ENCODE measurements at regions not wholly inside any gene's neighbourhood (a gene's known extent, or its start where the extent isn't known, plus 50 kb on each side); places are given as distances from the start of the nearest gene placed in this dataset.

GRCh38 chr3:110593749-110594148 lies 477.9 kb upstream of the NECTIN3 start:
- peaks cover 0 to 2% (median 0%) of the 10 kb centered on the region in 4 donors for H3K9me3 ChIP-seq (ENCODE audit: control insufficient read depth in 4 of 4, low read length in 3 of 4)
- TF ChIP-seq, protein P1, sequence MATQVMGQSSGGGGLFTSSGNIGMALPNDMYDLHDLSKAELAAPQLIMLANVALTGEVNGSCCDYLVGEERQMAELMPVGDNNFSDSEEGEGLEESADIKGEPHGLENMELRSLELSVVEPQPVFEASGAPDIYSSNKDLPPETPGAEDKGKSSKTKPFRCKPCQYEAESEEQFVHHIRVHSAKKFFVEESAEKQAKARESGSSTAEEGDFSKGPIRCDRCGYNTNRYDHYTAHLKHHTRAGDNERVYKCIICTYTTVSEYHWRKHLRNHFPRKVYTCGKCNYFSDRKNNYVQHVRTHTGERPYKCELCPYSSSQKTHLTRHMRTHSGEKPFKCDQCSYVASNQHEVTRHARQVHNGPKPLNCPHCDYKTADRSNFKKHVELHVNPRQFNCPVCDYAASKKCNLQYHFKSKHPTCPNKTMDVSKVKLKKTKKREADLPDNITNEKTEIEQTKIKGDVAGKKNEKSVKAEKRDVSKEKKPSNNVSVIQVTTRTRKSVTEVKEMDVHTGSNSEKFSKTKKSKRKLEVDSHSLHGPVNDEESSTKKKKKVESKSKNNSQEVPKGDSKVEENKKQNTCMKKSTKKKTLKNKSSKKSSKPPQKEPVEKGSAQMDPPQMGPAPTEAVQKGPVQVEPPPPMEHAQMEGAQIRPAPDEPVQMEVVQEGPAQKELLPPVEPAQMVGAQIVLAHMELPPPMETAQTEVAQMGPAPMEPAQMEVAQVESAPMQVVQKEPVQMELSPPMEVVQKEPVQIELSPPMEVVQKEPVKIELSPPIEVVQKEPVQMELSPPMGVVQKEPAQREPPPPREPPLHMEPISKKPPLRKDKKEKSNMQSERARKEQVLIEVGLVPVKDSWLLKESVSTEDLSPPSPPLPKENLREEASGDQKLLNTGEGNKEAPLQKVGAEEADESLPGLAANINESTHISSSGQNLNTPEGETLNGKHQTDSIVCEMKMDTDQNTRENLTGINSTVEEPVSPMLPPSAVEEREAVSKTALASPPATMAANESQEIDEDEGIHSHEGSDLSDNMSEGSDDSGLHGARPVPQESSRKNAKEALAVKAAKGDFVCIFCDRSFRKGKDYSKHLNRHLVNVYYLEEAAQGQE (IDR thresholded peaks at IDR 0.05): no peak
- no peak for TF ChIP-seq GABPA (IDR thresholded peaks at IDR 0.05 in 1 of 2, conservative IDR thresholded peaks at IDR 0.05 in 1 of 2)
- no peak for TF ChIP-seq CTCF (IDR thresholded peaks at IDR 0.05; ENCODE audit: low read depth, low read length, missing input control)
- TF ChIP-seq JUND (IDR thresholded peaks at IDR 0.05): no peak
- TF ChIP-seq SP1 (IDR thresholded peaks at IDR 0.05): no peak
- TF ChIP-seq RAD21 (IDR thresholded peaks at IDR 0.05): no peak
- TF ChIP-seq TAF1 (conservative IDR thresholded peaks at IDR 0.05): no peak
- TF ChIP-seq EGR1 (IDR thresholded peaks at IDR 0.05; ENCODE audit: low read depth in 2 of 2): no peak
- TF ChIP-seq MAX (IDR thresholded peaks at IDR 0.05): no peak
- no peaks in the 10 kb centered on the region for H3K27me3 ChIP-seq (ENCODE audit: control insufficient read depth in 4 of 4, insufficient read depth in 4 of 4, low read length in 3 of 4)
- no peaks in the 10 kb centered on the region for H3K36me3 ChIP-seq (ENCODE audit: control insufficient read depth in 4 of 4, insufficient read depth in 3 of 4, low read depth in 1 of 4, low read length in 3 of 4)
- H3K9ac ChIP-seq (ENCODE audit: low read depth in 1 of 2, low read length in 2 of 2): no peak overlapping the region
- no peaks in the 10 kb centered on the region for H3K4me1 ChIP-seq (ENCODE audit: control insufficient read depth in 4 of 4, insufficient read depth in 4 of 4, low read length in 3 of 4)
- no peak overlapping the region for H3K27ac ChIP-seq (ENCODE audit: low read depth in 1 of 2, low read length in 2 of 2)
- no peak overlapping the region for H3K4me3 ChIP-seq (ENCODE audit: low read depth in 1 of 3, low read length in 3 of 3)
- no peak for DNase-seq (ENCODE audit: low spot score)

- H3K4me1 ChIP-seq (ENCODE audit: control insufficient read depth in 4 of 4, insufficient read depth in 4 of 4, low read length in 3 of 4): no peaks in the 10 kb centered on the region
- no peak overlapping the region for H3K4me3 ChIP-seq (ENCODE audit: low read depth in 1 of 3, low read length in 3 of 3)
- peaks cover 0 to 2% (median 0%) of the 10 kb centered on the region in 4 donors for H3K9me3 ChIP-seq (ENCODE audit: control insufficient read depth in 4 of 4, low read length in 3 of 4)
- no peak overlapping the region for H3K27ac ChIP-seq (ENCODE audit: low read depth in 1 of 2, low read length in 2 of 2)
- no peak for DNase-seq (ENCODE audit: low spot score)
- H3K9ac ChIP-seq (ENCODE audit: low read depth in 1 of 2, low read length in 2 of 2): no peak overlapping the region
- H3K36me3 ChIP-seq (ENCODE audit: control insufficient read depth in 4 of 4, insufficient read depth in 3 of 4, low read depth in 1 of 4, low read length in 3 of 4): no peaks in the 10 kb centered on the region
- H3K27me3 ChIP-seq (ENCODE audit: control insufficient read depth in 4 of 4, insufficient read depth in 4 of 4, low read length in 3 of 4): no peaks in the 10 kb centered on the region
- TF ChIP-seq GABPA (IDR thresholded peaks at IDR 0.05 in 1 of 2, conservative IDR thresholded peaks at IDR 0.05 in 1 of 2) (no peak), EGR1 (IDR thresholded peaks at IDR 0.05; ENCODE audit: low read depth in 2 of 2) (no peak), ATF3 (IDR thresholded peaks at IDR 0.05) (no peak), NR2F2 (IDR thresholded peaks at IDR 0.05) (no peak), MAX (IDR thresholded peaks at IDR 0.05) (no peak), YY1 (IDR thresholded peaks at IDR 0.05) (no peak), HNF4A (conservative IDR thresholded peaks at IDR 0.05) (no peak), JUND (IDR thresholded peaks at IDR 0.05) (no peak), SP1 (IDR thresholded peaks at IDR 0.05) (no peak), TAF1 (conservative IDR thresholded peaks at IDR 0.05) (no peak), FOXA2 (IDR thresholded peaks at IDR 0.05) (no peak), RXRA (IDR thresholded peaks at IDR 0.05) (no peak), HNF4G (IDR thresholded peaks at IDR 0.05) (no peak), CTCF (IDR thresholded peaks at IDR 0.05; ENCODE audit: low read depth, low read length, missing input control) (no peak), FOXA1 (IDR thresholded peaks at IDR 0.05) (no peak)
- TF ChIP-seq, protein P2, sequence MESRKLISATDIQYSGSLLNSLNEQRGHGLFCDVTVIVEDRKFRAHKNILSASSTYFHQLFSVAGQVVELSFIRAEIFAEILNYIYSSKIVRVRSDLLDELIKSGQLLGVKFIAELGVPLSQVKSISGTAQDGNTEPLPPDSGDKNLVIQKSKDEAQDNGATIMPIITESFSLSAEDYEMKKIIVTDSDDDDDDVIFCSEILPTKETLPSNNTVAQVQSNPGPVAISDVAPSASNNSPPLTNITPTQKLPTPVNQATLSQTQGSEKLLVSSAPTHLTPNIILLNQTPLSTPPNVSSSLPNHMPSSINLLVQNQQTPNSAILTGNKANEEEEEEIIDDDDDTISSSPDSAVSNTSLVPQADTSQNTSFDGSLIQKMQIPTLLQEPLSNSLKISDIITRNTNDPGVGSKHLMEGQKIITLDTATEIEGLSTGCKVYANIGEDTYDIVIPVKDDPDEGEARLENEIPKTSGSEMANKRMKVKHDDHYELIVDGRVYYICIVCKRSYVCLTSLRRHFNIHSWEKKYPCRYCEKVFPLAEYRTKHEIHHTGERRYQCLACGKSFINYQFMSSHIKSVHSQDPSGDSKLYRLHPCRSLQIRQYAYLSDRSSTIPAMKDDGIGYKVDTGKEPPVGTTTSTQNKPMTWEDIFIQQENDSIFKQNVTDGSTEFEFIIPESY (IDR thresholded peaks at IDR 0.05): no peak
These were observed 472.6 kb upstream of the NECTIN3 start for GRCh38 chr3:110598847-110599490.
